GM23338 (cell line): ENCODE measurements at regions not wholly inside any gene's neighbourhood (a gene's known extent, or its start where the extent isn't known, plus 50 kb on each side); places are given as distances from the start of the nearest gene placed in this dataset.

Experiments
- ATAC-seq: fragments of 200-7000 bp; cut with Tn5 transposase; 3 replicates; pipeline ENCODE4 v1.9.1; 2020
- DNase-seq: peaks from one replicate; pipeline ENCODE4 v3.0.0-alpha.2; 2015; ENCODE audit warnings: low spot score
- H2AFZ ChIP-seq: fragments of 200-600 bp; sonication (generic); 2 replicates; pipeline ENCODE4 v1.8.0; 2016; ENCODE audit warnings: antibody characterized with exemption, mild to moderate bottlenecking, moderate library complexity
- H3F3A ChIP-seq: fragments of 200-600 bp; sonication (generic); replicated peaks from 2 replicates; pipeline ENCODE4 v1.8.0; 2017; ENCODE audit warnings: antibody characterized with exemption, mixed run types, low read depth
- H3K27ac ChIP-seq: fragments of 200-600 bp; sonication (generic); 2 replicates; pipeline ENCODE4 v1.6.1; 2016; ENCODE audit warnings: low read depth
- H3K27me3 ChIP-seq: fragments of 200-600 bp; sonication (generic); 2 replicates; pipeline ENCODE4 v1.8.0; 2016; ENCODE audit warnings: mild to moderate bottlenecking, mixed run types, moderate library complexity; ENCODE audit not compliant: insufficient read depth
- H3K36me3 ChIP-seq: fragments of 200-600 bp; sonication (generic); 2 replicates; pipeline ENCODE4 v1.8.0; 2016; ENCODE audit warnings: mild to moderate bottlenecking; ENCODE audit not compliant: insufficient read depth
- H3K4me1 ChIP-seq: fragments of 200-600 bp; sonication (generic); 2 replicates; pipeline ENCODE4 v1.8.0; 2016; ENCODE audit warnings: mild to moderate bottlenecking, moderate library complexity; ENCODE audit not compliant: insufficient read depth
- H3K4me2 ChIP-seq: fragments of 200-600 bp; sonication (generic); 2 replicates; pipeline ENCODE4 v1.7.1; 2017; ENCODE audit warnings: mixed run types
- H3K4me3 ChIP-seq: fragments of 200-600 bp; sonication (generic); 2 replicates; pipeline ENCODE4 v1.6.1; 2016; ENCODE audit warnings: mixed run types
- H3K79me2 ChIP-seq: fragments of 200-600 bp; sonication (generic); replicated peaks from 2 replicates; pipeline ENCODE4 v1.8.0; 2017; ENCODE audit warnings: mild to moderate bottlenecking; ENCODE audit not compliant: insufficient read depth
- H3K9me2 ChIP-seq: fragments of 200-600 bp; sonication (generic); 2 replicates; pipeline ENCODE4 v1.8.0; 2017; ENCODE audit not compliant: insufficient read depth
- H4K20me1 ChIP-seq: fragments of 200-600 bp; sonication (generic); replicated peaks from 2 replicates; pipeline ENCODE4 v1.8.0; 2017; ENCODE audit warnings: mild to moderate bottlenecking; ENCODE audit not compliant: insufficient read depth
- H3K27ac Mint-ChIP-seq: 2 replicates; pipeline ENCODE4 v1.8.0; 2020; ENCODE audit warnings: inconsistent platforms, mild to moderate bottlenecking, moderate library complexity, mixed read lengths
- H3K27me3 Mint-ChIP-seq: 3 replicates; pipeline ENCODE4 v1.8.0; 2022; ENCODE audit warnings: low read depth, mild to moderate bottlenecking, moderate library complexity, mixed read lengths, inconsistent platforms; ENCODE audit not compliant: insufficient read depth, poor library complexity
- H3K36me3 Mint-ChIP-seq: 3 replicates; pipeline ENCODE4 v1.8.0; 2021; ENCODE audit warnings: low read depth, mild to moderate bottlenecking, inconsistent platforms, moderate library complexity, mixed read lengths
- H3K4me1 Mint-ChIP-seq: 3 replicates; pipeline ENCODE4 v1.8.0; 2020; ENCODE audit warnings: mild to moderate bottlenecking, inconsistent platforms, mixed read lengths
- H3K4me3 Mint-ChIP-seq: 3 replicates; pipeline ENCODE4 v1.8.0; 2021; ENCODE audit warnings: moderate library complexity, mild to moderate bottlenecking, inconsistent platforms, mixed read lengths
- H3K9me3 Mint-ChIP-seq: 3 replicates; pipeline ENCODE4 v1.8.0; 2020; ENCODE audit warnings: moderate library complexity, mild to moderate bottlenecking, inconsistent platforms, mixed read lengths
- CREB1 ChIP-seq: fragments of 250-450 bp; sonication (Bioruptor Pico); IDR thresholded peaks from 2 replicates; pipeline ENCODE4 v1.5.0; 2020; ENCODE audit warnings: low read depth, mild to moderate bottlenecking, moderate library complexity
- CTCF ChIP-seq, 2 experiments: fragments of 200-600 bp in 1 of 2; sonication (generic) in 1 of 2; conservative IDR thresholded peaks; 2 replicates each; pipeline versions ENCODE4 v1.5.1 to v1.6.1; 2016 to 2017; ENCODE audit warnings: antibody characterized with exemption in 2 of 2, low read depth in 2 of 2, mild to moderate bottlenecking in 2 of 2, moderate library complexity in 1 of 2
- ETS1 ChIP-seq: IDR thresholded peaks from 2 replicates; pipeline ENCODE4 v1.6.1; 2016; ENCODE audit warnings: antibody characterized with exemption
- EZH2 ChIP-seq: fragments of 200-600 bp; sonication (generic); IDR thresholded peaks from one replicate; pipeline ENCODE4 v1.8.0; 2017; ENCODE audit warnings: antibody characterized with exemption, mild to moderate bottlenecking, low read depth; ENCODE audit not compliant: unreplicated experiment
- EZH2phosphoT487 ChIP-seq: fragments of 200-600 bp; sonication (generic); IDR thresholded peaks from one replicate; pipeline ENCODE4 v1.8.1; 2018; ENCODE audit warnings: antibody characterized with exemption; ENCODE audit not compliant: unreplicated experiment
- JUNB ChIP-seq: IDR thresholded peaks from one replicate; pipeline ENCODE4 v1.6.1; 2016; ENCODE audit warnings: antibody characterized with exemption; ENCODE audit not compliant: unreplicated experiment
- NANOG ChIP-seq: IDR thresholded peaks from 2 replicates; pipeline ENCODE4 v1.6.1; 2016; ENCODE audit warnings: antibody characterized with exemption, borderline replicate concordance
- POLR2AphosphoS5 ChIP-seq: IDR thresholded peaks from 2 replicates; pipeline ENCODE4 v1.6.1; 2016; ENCODE audit warnings: antibody characterized with exemption, low read depth
- REST ChIP-seq: IDR thresholded peaks from one replicate; pipeline ENCODE4 v1.6.1; 2018; ENCODE audit warnings: antibody characterized with exemption; ENCODE audit not compliant: unreplicated experiment
- STAT1 ChIP-seq: IDR thresholded peaks from one replicate; pipeline ENCODE4 v1.6.1; 2016; ENCODE audit warnings: antibody characterized with exemption; ENCODE audit not compliant: unreplicated experiment
- ZNF114 ChIP-seq: fragments of 250-450 bp; sonication (Bioruptor Pico); IDR thresholded peaks from 2 replicates; pipeline ENCODE4 v1.5.0; 2020; ENCODE audit warnings: mild to moderate bottlenecking, moderate library complexity
- ZNF331 ChIP-seq: fragments of 250-450 bp; sonication (Bioruptor Pico); IDR thresholded peaks from 2 replicates; pipeline ENCODE4 v1.5.0; 2020; ENCODE audit warnings: low read depth, mild to moderate bottlenecking, moderate library complexity
- ZNF462 ChIP-seq: fragments of 250-450 bp; sonication (Bioruptor Pico); IDR thresholded peaks from 2 replicates; pipeline ENCODE4 v1.5.0; 2020; ENCODE audit warnings: mild to moderate bottlenecking, moderate library complexity

- no peaks in the 10 kb centered on the region for H3K27me3 ChIP-seq
- H3K4me3 Mint-ChIP-seq = no peak overlapping the region
- H3K4me2 ChIP-seq = no peak overlapping the region
- no peaks in the 10 kb centered on the region for H3K4me1 ChIP-seq
- no peaks in the 10 kb centered on the region for H3K36me3 ChIP-seq
- DNase-seq (no peak), ATAC-seq (no peak)
- TF ChIP-seq ZNF462 (CRISPR knock-in tag) (no peak), EZH2phosphoT487 (no peak), CREB1 (CRISPR knock-in tag) (no peak), NANOG (no peak), JUNB (no peak), ETS1 (no peak), ZNF331 (CRISPR knock-in tag) (no peak), POLR2AphosphoS5 (no peak), EZH2 (no peak), REST (no peak), CTCF (conservative IDR thresholded peaks at IDR 0.05; ENCODE audit: low read depth in 2 of 2) (no peak), STAT1 (no peak), ZNF114 (CRISPR knock-in tag) (no peak)
- no peak overlapping the region for H3K27ac Mint-ChIP-seq
- no peaks in the 10 kb centered on the region for H3K9me2 ChIP-seq
- no peak overlapping the region for H3K4me3 ChIP-seq
- H3K27me3 Mint-ChIP-seq = peaks cover 2% of the 10 kb centered on the region
- no peaks in the 10 kb centered on the region for H3K79me2 ChIP-seq
- peaks cover 4% of the 10 kb centered on the region; the same call in 1 of the 3 replicates for H3K9me3 Mint-ChIP-seq
- H3K27ac ChIP-seq = no peak overlapping the region
- no peaks in the 10 kb centered on the region; the same call in 2 of the 3 replicates for H3K36me3 Mint-ChIP-seq
- H4K20me1 ChIP-seq = no peaks in the 10 kb centered on the region; the same call in 1 of the 2 replicates
- H2AFZ ChIP-seq = no peak overlapping the region
- no peaks in the 10 kb centered on the region for H3K4me1 Mint-ChIP-seq
- H3F3A ChIP-seq = no peaks in the 10 kb centered on the region
These were observed 323.7 kb upstream of the CD180 start for GRCh38 chr5:67520161-67520908.
